ENCODE measurements at regions not wholly inside any gene's neighbourhood (a gene's known extent, or its start where the extent isn't known, plus 50 kb on each side); places are given as distances from the start of the nearest gene placed in this dataset.

- Histone ChIP-seq H4K20me1 (replicated peaks; ENCODE audit: control insufficient read depth, extremely low read depth, insufficient read depth, low read length) (no peaks in the 10 kb centered on the region), H3K27me3 (ENCODE audit: control insufficient read depth in 2 of 2, insufficient read depth in 2 of 2, low read length in 2 of 2) (no peaks in the 10 kb centered on the region), H3K27ac (ENCODE audit: insufficient read depth, low read depth, low read length) (no peak overlapping the region), H2AFZ (ENCODE audit: low read depth, low read length) (no peak overlapping the region), H3K36me3 (ENCODE audit: control insufficient read depth in 2 of 2, extremely low read depth in 1 of 2, insufficient read depth in 2 of 2, low read length in 2 of 2) (peaks cover 0 to 4% of the 10 kb centered on the region in 2 experiments), H3K9me3 (replicated peaks; ENCODE audit: control insufficient read depth, insufficient read depth, low read length) (no peaks in the 10 kb centered on the region), H3K9me1 (replicated peaks; ENCODE audit: control insufficient read depth, extremely low read depth, insufficient read depth, low read length) (no peaks in the 10 kb centered on the region), H3K4me1 (ENCODE audit: control insufficient read depth, extremely low read depth, insufficient read depth, low read length) (no peaks in the 10 kb centered on the region), H3K79me2 (ENCODE audit: control insufficient read depth, insufficient read depth, low read length) (no peaks in the 10 kb centered on the region), H3K9ac (replicated peaks; ENCODE audit: extremely low read depth, insufficient read depth, low read length) (no peak overlapping the region), H3K4me2 (ENCODE audit: insufficient read depth, low read length) (no peak overlapping the region), H3K4me3 (replicated peaks in 1 of 3; ENCODE audit: insufficient read depth in 1 of 3, low read depth in 1 of 3, low read length in 3 of 3) (no peak overlapping the region)
- peak; percentile 21 for FAIRE-seq
- dilution Hi-C loops (cut with MboI; ENCODE audit: extremely low pct_ligation_motif_present, low sequenced_read_pairs) (no loop called here), intact Hi-C loops (cut with micrococcal nuclease) (no loop called here)
- peak; percentile 58 for DNase-seq (ENCODE audit: low read depth, low spot score)
- BruUV-seq (replicated peaks) = no TSS peak
- ChIA-PET POLR2A (no interaction called here), CTCF (interaction anchor here (1.2 to 2.9 kb wide), 3 partner anchors 9 to 387 kb away, joined by 4 to 10 read pairs (median 4); no protein-coding TSS in a partner anchor)
- TF ChIP-seq EZH2 (IDR thresholded peaks at IDR 0.05; ENCODE audit: borderline replicate concordance, low read depth, low read length, severe bottlenecking) = no peak
- TF ChIP-seq JUN (IDR thresholded peaks at IDR 0.05; ENCODE audit: borderline replicate concordance, insufficient read depth, insufficient read length, low read depth) = no peak
- TF ChIP-seq POLR2A (IDR thresholded peaks at IDR 0.05; ENCODE audit: low read depth, low read length) = no peak
- TF ChIP-seq GATA2 (IDR thresholded peaks at IDR 0.05; ENCODE audit: insufficient read depth, insufficient read length, low read depth, low read length) = no peak
- TF ChIP-seq CTCF (IDR thresholded peaks at IDR 0.05; ENCODE audit: extremely low read depth in 1 of 2, insufficient read depth in 1 of 2, low read depth in 1 of 2, low read length in 2 of 2) = no peak
- TF ChIP-seq MAX (IDR thresholded peaks at IDR 0.05; ENCODE audit: insufficient read depth, insufficient read length) = no peak
- TF ChIP-seq POLR2AphosphoS5 (IDR thresholded peaks at IDR 0.05; ENCODE audit: insufficient read depth, low read depth, low read length) = no peak
- TF ChIP-seq MYC (IDR thresholded peaks at IDR 0.05; ENCODE audit: low read depth, low read length) = no peak
- TF ChIP-seq FOS (IDR thresholded peaks at IDR 0.05; ENCODE audit: borderline replicate concordance, insufficient read depth, low read length) = no peak
These were observed 147.9 kb downstream of the C11orf91 start for GRCh38 chr11:33552756-33553155.
